Keratinocyte (primary cell): ENCODE measurements at regions not wholly inside any gene's neighbourhood (a gene's known extent, or its start where the extent isn't known, plus 50 kb on each side); places are given as distances from the start of the nearest gene placed in this dataset.

ENCODE experiments used
- EZH2 ChIP-seq: IDR thresholded peaks from one replicate; pipeline ENCODE4 v1.6.1; 2012; ENCODE audit warnings: inconsistent platforms, mild to moderate bottlenecking, low read length, moderate library complexity
- TF ChIP-seq, protein P1 (sequence below), 3 experiments: IDR thresholded peaks in 1 of 3; conservative IDR thresholded peaks in 1 of 3; optimal IDR thresholded peaks in 1 of 3; 2 replicates in 2 of 3; 3 replicates in 1 of 3; pipeline versions ENCODE3 to v1.5.1; 2011; ENCODE audit warnings: low read length in 3 of 3, mild to moderate bottlenecking in 3 of 3, moderate library complexity in 2 of 3, control low read depth in 1 of 3, inconsistent platforms in 1 of 3; ENCODE audit not compliant: insufficient read depth in 2 of 3; ENCODE audit errors: extremely low read depth in 1 of 3

DNA sequence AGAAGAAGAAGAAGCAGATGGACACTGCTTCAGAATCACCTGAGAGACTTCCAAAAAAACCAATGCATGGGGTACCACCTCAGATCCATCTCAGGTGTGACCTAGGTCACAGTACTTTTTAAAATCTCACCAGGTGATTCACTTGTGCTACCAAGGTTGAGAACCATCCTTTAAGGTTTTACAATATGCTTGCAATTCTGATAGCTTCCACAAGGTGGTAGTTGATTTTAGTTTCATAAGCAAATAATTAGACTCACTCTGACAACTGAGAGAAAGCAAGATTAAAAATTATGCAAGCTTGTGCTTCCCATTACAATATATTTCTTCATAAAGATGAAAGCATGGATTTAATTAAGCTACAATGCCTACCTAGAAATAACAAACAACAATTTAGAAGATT is 355.1 kb downstream of the EN1 start:
- TF ChIP-seq, protein P1, sequence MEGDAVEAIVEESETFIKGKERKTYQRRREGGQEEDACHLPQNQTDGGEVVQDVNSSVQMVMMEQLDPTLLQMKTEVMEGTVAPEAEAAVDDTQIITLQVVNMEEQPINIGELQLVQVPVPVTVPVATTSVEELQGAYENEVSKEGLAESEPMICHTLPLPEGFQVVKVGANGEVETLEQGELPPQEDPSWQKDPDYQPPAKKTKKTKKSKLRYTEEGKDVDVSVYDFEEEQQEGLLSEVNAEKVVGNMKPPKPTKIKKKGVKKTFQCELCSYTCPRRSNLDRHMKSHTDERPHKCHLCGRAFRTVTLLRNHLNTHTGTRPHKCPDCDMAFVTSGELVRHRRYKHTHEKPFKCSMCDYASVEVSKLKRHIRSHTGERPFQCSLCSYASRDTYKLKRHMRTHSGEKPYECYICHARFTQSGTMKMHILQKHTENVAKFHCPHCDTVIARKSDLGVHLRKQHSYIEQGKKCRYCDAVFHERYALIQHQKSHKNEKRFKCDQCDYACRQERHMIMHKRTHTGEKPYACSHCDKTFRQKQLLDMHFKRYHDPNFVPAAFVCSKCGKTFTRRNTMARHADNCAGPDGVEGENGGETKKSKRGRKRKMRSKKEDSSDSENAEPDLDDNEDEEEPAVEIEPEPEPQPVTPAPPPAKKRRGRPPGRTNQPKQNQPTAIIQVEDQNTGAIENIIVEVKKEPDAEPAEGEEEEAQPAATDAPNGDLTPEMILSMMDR (optimal IDR thresholded peaks at IDR 0.05 in 1 of 3, IDR thresholded peaks at IDR 0.05 in 1 of 3, conservative IDR thresholded peaks at IDR 0.05 in 1 of 3; ENCODE audit: extremely low read depth in 1 of 3, insufficient read depth in 2 of 3, low read length in 3 of 3), result peak in 2 of 3 experiments; percentile 38 to 48
- no peak for TF ChIP-seq EZH2
